ENCODE measurements at regions not wholly inside any gene's neighbourhood (a gene's known extent, or its start where the extent isn't known, plus 50 kb on each side); places are given as distances from the start of the nearest gene placed in this dataset.

GRCh38 chr5:166551384-166551783 is 1740.1 kb upstream of the WWC1 start:
- TF ChIP-seq, protein P1, sequence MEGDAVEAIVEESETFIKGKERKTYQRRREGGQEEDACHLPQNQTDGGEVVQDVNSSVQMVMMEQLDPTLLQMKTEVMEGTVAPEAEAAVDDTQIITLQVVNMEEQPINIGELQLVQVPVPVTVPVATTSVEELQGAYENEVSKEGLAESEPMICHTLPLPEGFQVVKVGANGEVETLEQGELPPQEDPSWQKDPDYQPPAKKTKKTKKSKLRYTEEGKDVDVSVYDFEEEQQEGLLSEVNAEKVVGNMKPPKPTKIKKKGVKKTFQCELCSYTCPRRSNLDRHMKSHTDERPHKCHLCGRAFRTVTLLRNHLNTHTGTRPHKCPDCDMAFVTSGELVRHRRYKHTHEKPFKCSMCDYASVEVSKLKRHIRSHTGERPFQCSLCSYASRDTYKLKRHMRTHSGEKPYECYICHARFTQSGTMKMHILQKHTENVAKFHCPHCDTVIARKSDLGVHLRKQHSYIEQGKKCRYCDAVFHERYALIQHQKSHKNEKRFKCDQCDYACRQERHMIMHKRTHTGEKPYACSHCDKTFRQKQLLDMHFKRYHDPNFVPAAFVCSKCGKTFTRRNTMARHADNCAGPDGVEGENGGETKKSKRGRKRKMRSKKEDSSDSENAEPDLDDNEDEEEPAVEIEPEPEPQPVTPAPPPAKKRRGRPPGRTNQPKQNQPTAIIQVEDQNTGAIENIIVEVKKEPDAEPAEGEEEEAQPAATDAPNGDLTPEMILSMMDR (IDR thresholded peaks at IDR 0.05): no peak
- TF ChIP-seq EZH2 (IDR thresholded peaks at IDR 0.05; ENCODE audit: borderline replicate concordance, insufficient read depth, low read depth, low read length, poor library complexity, severe bottlenecking): no peak
